ENCODE measurements at regions not wholly inside any gene's neighbourhood (a gene's known extent, or its start where the extent isn't known, plus 50 kb on each side); places are given as distances from the start of the nearest gene placed in this dataset.
"Not testable (repeated sequence)": the region's sequence is repeated elsewhere in the genome, so short reads cannot be mapped to it uniquely, and the experiment has no call there.

DNA sequence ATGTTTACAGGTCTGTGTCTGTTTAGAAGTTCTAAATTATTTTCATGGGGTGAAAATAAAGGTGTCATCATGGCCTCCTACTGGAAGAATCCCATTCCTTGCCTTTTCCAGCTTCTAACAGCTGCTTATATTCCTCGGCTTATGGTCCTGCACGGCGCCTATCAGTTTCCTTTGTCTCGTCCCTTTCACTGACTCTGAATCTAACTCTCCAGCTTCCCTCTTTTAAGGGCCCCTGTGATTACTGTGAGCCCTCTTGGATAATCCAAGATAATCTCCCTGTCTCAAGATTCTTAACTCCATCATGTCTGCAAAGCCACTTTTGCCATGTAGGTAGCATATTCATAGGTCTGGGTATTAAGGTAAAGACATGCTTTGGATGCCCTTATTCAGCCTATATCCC lies 441.0 kb upstream of the ERCC4 start:
- Mint-ChIP-seq H3K27me3 (ENCODE audit: low read depth) (no peaks in the 10 kb centered on the region), H3K4me3 (ENCODE audit: unreplicated experiment) (no peak overlapping the region), H3K36me3 (ENCODE audit: low read depth) (no peaks in the 10 kb centered on the region), H3K9me3 (ENCODE audit: low read depth) (peaks cover 15% of the 10 kb centered on the region), H3K27ac (ENCODE audit: unreplicated experiment) (no peak overlapping the region), H3K4me1 (ENCODE audit: low read depth) (no peaks in the 10 kb centered on the region)
- no peak for DNase-seq (ENCODE audit: low spot score)
- TF ChIP-seq, protein P1, sequence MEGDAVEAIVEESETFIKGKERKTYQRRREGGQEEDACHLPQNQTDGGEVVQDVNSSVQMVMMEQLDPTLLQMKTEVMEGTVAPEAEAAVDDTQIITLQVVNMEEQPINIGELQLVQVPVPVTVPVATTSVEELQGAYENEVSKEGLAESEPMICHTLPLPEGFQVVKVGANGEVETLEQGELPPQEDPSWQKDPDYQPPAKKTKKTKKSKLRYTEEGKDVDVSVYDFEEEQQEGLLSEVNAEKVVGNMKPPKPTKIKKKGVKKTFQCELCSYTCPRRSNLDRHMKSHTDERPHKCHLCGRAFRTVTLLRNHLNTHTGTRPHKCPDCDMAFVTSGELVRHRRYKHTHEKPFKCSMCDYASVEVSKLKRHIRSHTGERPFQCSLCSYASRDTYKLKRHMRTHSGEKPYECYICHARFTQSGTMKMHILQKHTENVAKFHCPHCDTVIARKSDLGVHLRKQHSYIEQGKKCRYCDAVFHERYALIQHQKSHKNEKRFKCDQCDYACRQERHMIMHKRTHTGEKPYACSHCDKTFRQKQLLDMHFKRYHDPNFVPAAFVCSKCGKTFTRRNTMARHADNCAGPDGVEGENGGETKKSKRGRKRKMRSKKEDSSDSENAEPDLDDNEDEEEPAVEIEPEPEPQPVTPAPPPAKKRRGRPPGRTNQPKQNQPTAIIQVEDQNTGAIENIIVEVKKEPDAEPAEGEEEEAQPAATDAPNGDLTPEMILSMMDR (IDR thresholded peaks at IDR 0.05) = no peak

DNA sequence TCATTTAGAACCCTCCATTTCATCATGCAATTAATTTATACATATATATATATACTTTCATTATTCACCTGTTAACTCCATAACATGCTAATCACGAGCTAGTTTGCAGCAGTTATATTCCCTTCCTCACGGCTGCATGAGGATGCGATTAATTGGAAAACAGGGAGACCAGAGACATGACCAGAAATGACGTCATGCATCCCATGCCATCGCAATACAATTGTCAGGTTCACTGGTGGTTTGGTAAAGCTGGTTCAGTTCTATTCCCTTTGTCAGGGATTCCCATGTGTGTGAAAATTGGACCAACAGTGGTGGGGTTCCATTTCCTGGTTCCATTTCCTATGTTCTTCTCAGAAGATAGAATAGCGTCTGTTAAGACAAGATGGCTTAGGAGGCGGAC lies 440.4 kb upstream of the ERCC4 start:
- Mint-ChIP-seq H3K9me3 (ENCODE audit: low read depth) (peaks cover 15% of the 10 kb centered on the region), H3K36me3 (ENCODE audit: low read depth) (no peaks in the 10 kb centered on the region), H3K27ac (ENCODE audit: unreplicated experiment) (no peak overlapping the region), H3K4me1 (ENCODE audit: low read depth) (no peaks in the 10 kb centered on the region), H3K4me3 (ENCODE audit: unreplicated experiment) (no peak overlapping the region), H3K27me3 (ENCODE audit: low read depth) (no peaks in the 10 kb centered on the region)
- no peak for DNase-seq (ENCODE audit: low spot score)
- TF ChIP-seq, protein P1 (IDR thresholded peaks at IDR 0.05) = no peak

DNA sequence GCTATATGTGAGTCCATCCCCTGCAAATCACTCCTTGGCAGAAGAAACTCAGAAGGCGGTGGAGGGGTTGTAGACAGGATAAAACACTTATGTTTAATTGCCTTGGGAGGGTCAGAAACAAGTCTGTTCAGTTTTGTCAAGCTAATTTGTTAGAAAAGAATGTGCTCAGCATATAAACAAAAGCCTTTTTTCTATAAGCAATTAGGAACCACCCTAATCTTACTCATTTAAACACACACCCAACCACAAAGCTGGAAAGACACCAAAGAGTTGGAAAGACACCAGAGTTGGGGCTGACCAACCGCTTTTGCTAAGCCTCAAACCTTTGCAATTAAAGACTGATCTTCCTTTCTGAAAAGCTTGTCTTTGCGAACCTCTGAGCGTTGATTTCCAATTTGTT lies 439.2 kb upstream of the ERCC4 start:
- Mint-ChIP-seq H3K9me3 (ENCODE audit: low read depth) (peaks cover 18% of the 10 kb centered on the region), H3K4me1 (ENCODE audit: low read depth) (no peaks in the 10 kb centered on the region), H3K4me3 (ENCODE audit: unreplicated experiment) (no peak overlapping the region), H3K27ac (ENCODE audit: unreplicated experiment) (no peak overlapping the region), H3K36me3 (ENCODE audit: low read depth) (no peaks in the 10 kb centered on the region), H3K27me3 (ENCODE audit: low read depth) (no peaks in the 10 kb centered on the region)
- TF ChIP-seq, protein P1 (IDR thresholded peaks at IDR 0.05) = no peak
- DNase-seq (ENCODE audit: low spot score) = no peak

DNA sequence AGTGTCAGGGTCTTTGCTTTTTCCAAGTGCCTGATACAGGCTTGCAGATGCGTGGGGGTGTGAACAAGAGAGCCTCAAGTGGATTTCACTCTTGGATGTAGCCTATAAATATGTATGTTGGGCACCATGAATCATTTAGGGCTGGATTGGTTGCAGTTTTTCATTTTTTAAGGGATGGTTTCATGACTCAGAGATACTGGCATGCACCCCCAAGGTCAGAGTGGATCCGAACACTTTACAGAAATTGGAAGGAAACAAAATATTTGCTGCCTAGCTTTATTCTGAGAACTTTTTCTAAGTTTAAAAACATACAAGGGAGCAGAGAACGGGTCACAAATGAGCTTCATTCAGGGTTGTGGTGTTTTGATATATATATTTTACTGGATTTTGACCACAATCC lies 436.8 kb upstream of the ERCC4 start:
- no peak for DNase-seq (ENCODE audit: low spot score)
- TF ChIP-seq, protein P1 (IDR thresholded peaks at IDR 0.05) = no peak
- no peaks in the 10 kb centered on the region for H3K27me3 Mint-ChIP-seq (ENCODE audit: low read depth)
- peaks cover 17% of the 10 kb centered on the region for H3K9me3 Mint-ChIP-seq (ENCODE audit: low read depth)
- no peak overlapping the region for H3K27ac Mint-ChIP-seq (ENCODE audit: unreplicated experiment)
- H3K4me3 Mint-ChIP-seq (ENCODE audit: unreplicated experiment) = no peak overlapping the region
- H3K4me1 Mint-ChIP-seq (ENCODE audit: low read depth) = no peaks in the 10 kb centered on the region
- H3K36me3 Mint-ChIP-seq (ENCODE audit: low read depth) = no peaks in the 10 kb centered on the region

DNA sequence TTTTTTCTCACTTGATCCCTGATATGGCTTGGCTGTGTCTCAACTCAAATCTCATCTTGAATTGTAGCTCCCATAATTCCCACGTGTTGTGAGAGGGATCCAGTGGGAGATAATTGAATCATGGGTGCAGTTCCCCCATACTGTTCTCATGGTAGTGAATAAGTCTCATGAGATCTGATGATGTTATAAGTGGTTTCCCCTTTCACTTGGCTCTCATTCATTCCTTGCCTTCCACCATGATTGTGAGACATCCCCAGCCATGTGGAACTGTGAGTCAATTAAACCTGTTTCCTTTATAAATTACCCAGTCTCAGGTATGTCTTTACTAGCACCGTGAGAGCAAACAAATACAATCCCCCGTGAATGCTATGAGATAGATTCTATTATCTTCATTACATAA lies 430.5 kb upstream of the ERCC4 start:
- not testable (repeated sequence) for H3K27me3 Mint-ChIP-seq (ENCODE audit: low read depth); H3K27ac Mint-ChIP-seq (ENCODE audit: unreplicated experiment); H3K9me3 Mint-ChIP-seq (ENCODE audit: low read depth); H3K36me3 Mint-ChIP-seq (ENCODE audit: low read depth); DNase-seq (ENCODE audit: low spot score); H3K4me1 Mint-ChIP-seq (ENCODE audit: low read depth); H3K4me3 Mint-ChIP-seq (ENCODE audit: unreplicated experiment)

DNA sequence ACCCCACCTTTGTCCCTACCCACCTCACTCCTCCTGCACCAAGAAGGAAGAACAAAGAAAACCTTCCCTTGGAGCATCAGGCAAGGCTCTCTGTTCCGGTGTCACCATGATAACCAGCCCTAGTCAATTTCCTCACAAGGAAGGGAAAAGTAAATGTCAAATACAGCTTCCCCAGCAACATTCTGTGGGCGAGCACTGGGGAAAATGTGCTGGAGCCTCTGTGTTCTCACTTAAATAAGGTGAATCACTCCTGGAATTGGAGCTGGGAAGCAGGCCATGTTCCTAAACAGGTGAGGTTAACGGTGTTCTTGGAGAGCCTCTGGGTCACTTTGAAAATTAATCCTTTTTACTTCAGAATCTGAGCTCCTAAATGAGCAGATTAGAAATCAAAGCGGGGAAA lies 427.9 kb upstream of the ERCC4 start:
- Mint-ChIP-seq H3K36me3 (ENCODE audit: low read depth) (no peaks in the 10 kb centered on the region), H3K4me1 (ENCODE audit: low read depth) (no peaks in the 10 kb centered on the region), H3K9me3 (ENCODE audit: low read depth) (peaks cover 3% of the 10 kb centered on the region), H3K27me3 (ENCODE audit: low read depth) (no peaks in the 10 kb centered on the region), H3K27ac (ENCODE audit: unreplicated experiment) (no peak overlapping the region), H3K4me3 (ENCODE audit: unreplicated experiment) (no peak overlapping the region)
- no peak for DNase-seq (ENCODE audit: low spot score)
- TF ChIP-seq, protein P1 (IDR thresholded peaks at IDR 0.05) = no peak
